Activated T-cell treated with anti-CD3 and anti-CD28 coated beads, Interleukin-2, amount 50 U/mL, for 1 hour (primary cell): ENCODE measurements at regions not wholly inside any gene's neighbourhood (a gene's known extent, or its start where the extent isn't known, plus 50 kb on each side); places are given as distances from the start of the nearest gene placed in this dataset.
"Not testable (repeated sequence)": the region's sequence is repeated elsewhere in the genome, so short reads cannot be mapped to it uniquely, and the experiment has no call there.

Experiments used
- DNase-seq: peaks from one replicate; pipeline ENCODE4 v3.0.0-alpha.2; 2020

- no peak for DNase-seq
Measured at GRCh38 chr3:72086042-72086742, 301.2 kb upstream of the PROK2 start.

GRCh38 chr3:72085036-72085435 is 300.1 kb upstream of the PROK2 start:
- DNase-seq = no peak

- DNase-seq = no peak
Measured at GRCh38 chr3:72082776-72083462, 298.0 kb upstream of the PROK2 start.

- no peak for DNase-seq
Measured at GRCh38 chr3:72082186-72082715, 297.3 kb upstream of the PROK2 start.

GRCh38 chr3:72081471-72082185 is 296.7 kb upstream of the PROK2 start:
- no peak for DNase-seq

GRCh38 chr3:72080800-72081199 is 295.9 kb upstream of the PROK2 start:
- no peak for DNase-seq

GRCh38 chr3:72080095-72080494 is 295.1 kb upstream of the PROK2 start:
- no peak for DNase-seq

GRCh38 chr3:72079369-72079872 is 294.5 kb upstream of the PROK2 start:
- DNase-seq = no peak

GRCh38 chr3:72078676-72079368 is 293.9 kb upstream of the PROK2 start:
- no peak for DNase-seq

- DNase-seq = no peak
Measured at GRCh38 chr3:72077473-72078259, 292.7 kb upstream of the PROK2 start.

- not testable (repeated sequence) for DNase-seq
Measured at GRCh38 chr3:72075848-72076247, 290.9 kb upstream of the PROK2 start.

- no peak for DNase-seq
Measured at GRCh38 chr3:72071624-72072023, 286.7 kb upstream of the PROK2 start.

GRCh38 chr3:72070005-72070404 is 285.1 kb upstream of the PROK2 start:
- no peak for DNase-seq

GRCh38 chr3:72069543-72069942 is 284.6 kb upstream of the PROK2 start:
- DNase-seq = no peak

GRCh38 chr3:72068621-72069020 is 283.7 kb upstream of the PROK2 start:
- DNase-seq = no peak

GRCh38 chr3:72067721-72068120 is 282.8 kb upstream of the PROK2 start:
- DNase-seq = no peak

- DNase-seq = no peak
Measured at GRCh38 chr3:72065872-72066641, 281.1 kb upstream of the PROK2 start.

GRCh38 chr3:72065236-72065635 is 280.3 kb upstream of the PROK2 start:
- DNase-seq = no peak

- not testable (repeated sequence) for DNase-seq
Measured at GRCh38 chr3:72064727-72065126, 279.8 kb upstream of the PROK2 start.

- no peak for DNase-seq
Measured at GRCh38 chr3:72062017-72062416, 277.1 kb upstream of the PROK2 start.

- no peak for DNase-seq
Measured at GRCh38 chr3:72060447-72061034, 275.6 kb upstream of the PROK2 start.
